GM13977 (cell line): ENCODE measurements at regions not wholly inside any gene's neighbourhood (a gene's known extent, or its start where the extent isn't known, plus 50 kb on each side); places are given as distances from the start of the nearest gene placed in this dataset.

Source experiments
- DNase-seq: peaks from one replicate; pipeline ENCODE4 v3.0.0; 2012; ENCODE audit warnings: low spot score
- in situ Hi-C: fragments of 300-500 bp; cut with MboI; formaldehyde crosslinking; loops from one replicate; pipeline ENCODE4 v1.12.0; 2022; ENCODE audit warnings: low sequenced_read_pairs, low pct_unique_long_range_greater_than_20kb, mixed read lengths, inconsistent platforms; ENCODE audit not compliant: unreplicated experiment
- TF ChIP-seq, protein P1 (sequence below): IDR thresholded peaks from 2 replicates; pipeline ENCODE4 v1.5.1; 2012; ENCODE audit warnings: mild to moderate bottlenecking, control low read depth; ENCODE audit not compliant: insufficient read depth; ENCODE audit errors: extremely low read depth, missing control alignments

DNA sequence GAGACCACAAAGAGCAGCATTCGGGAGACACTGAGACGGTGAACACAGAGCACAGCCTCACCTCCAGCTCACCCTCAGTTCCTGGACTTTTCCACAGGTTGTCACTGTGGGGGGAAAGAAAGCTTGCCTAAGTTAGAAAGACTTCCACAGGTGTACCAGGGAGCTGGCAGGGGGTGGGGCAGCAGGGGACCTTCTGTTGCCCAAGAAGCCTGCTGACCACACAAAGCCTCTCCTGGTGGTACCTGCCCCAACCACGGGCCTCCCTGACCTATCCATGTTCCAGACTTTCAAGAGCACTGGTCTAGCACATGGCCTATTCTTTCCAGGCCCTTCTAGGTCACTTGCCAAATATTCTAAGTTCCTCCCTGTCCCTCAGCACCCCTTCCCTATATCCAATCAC is 550.8 kb downstream of the BNC2 start:
- DNase-seq = no peak
- TF ChIP-seq, protein P1, sequence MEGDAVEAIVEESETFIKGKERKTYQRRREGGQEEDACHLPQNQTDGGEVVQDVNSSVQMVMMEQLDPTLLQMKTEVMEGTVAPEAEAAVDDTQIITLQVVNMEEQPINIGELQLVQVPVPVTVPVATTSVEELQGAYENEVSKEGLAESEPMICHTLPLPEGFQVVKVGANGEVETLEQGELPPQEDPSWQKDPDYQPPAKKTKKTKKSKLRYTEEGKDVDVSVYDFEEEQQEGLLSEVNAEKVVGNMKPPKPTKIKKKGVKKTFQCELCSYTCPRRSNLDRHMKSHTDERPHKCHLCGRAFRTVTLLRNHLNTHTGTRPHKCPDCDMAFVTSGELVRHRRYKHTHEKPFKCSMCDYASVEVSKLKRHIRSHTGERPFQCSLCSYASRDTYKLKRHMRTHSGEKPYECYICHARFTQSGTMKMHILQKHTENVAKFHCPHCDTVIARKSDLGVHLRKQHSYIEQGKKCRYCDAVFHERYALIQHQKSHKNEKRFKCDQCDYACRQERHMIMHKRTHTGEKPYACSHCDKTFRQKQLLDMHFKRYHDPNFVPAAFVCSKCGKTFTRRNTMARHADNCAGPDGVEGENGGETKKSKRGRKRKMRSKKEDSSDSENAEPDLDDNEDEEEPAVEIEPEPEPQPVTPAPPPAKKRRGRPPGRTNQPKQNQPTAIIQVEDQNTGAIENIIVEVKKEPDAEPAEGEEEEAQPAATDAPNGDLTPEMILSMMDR = no peak
- in situ Hi-C loops = no loop called here

GRCh38 chr9:16320338-16320902 is 550.0 kb downstream of the BNC2 start:
- in situ Hi-C loops = no loop called here

DNA sequence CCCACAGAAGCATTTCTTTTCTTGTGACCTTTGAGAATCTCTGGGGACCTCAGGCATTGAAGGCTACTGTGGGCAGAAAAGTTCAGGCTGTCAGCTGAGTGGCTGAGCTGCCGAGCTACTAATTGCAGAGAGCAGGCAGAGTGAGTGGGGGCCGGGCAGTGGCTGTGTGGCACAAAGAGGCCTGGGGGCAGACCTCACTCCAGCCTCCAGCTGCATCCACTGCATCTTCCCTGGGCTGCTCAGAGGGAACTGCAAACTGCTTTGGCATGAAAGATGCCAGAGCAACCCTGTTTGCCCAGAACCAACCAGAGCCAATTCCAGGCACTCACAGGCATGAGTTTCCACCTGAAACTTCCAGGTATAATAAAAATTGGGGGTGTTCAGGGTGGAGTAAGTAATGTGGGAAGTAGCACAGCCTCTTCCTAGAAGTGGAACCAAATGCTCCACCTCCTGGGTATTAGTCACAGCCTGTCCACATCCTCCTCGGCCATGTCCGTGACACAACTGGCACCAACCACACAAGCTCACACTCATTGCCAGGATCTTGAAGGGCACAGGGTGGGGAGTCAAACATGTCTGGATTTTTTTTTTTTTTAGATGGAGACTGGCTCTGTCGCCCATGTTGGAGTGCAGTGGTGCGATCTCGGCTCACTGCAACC is 548.9 kb downstream of the BNC2 start:
- TF ChIP-seq, protein P1 = no peak
- in situ Hi-C loops = no loop called here
- no peak for DNase-seq

More at GRCh38 chr9:16320338-16320902, 550.0 kb downstream of the BNC2 start:
- DNase-seq = no peak
- TF ChIP-seq, protein P1 = no peak

- in situ Hi-C loops = no loop called here
- TF ChIP-seq, protein P1 = no peak
- no peak for DNase-seq
Observed at GRCh38 chr9:16322849-16323248, 547.6 kb downstream of the BNC2 start.

- in situ Hi-C loops = no loop called here
- no peak for DNase-seq
- TF ChIP-seq, protein P1 = no peak
Observed at GRCh38 chr9:16325966-16326365, 544.5 kb downstream of the BNC2 start.

DNA sequence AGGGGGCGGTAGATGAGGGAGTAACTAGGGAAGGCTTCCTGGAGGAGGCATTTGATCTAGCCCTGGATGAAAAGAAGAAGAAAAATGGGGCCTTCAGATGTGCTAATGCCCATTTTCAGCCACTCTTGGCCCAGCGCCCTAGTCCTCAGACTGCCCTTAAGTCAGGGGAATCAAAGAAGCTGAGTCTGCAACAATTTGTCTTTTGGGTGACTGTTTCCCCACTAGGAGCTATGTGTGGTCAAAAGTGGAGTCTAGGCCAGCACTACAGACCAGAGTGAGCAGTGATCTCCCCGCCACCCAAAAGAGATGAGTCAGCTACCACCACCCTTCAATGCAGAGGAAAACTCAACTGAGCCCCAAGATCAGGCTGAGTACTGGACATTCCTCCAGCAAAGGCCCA is 542.1 kb downstream of the BNC2 start:
- TF ChIP-seq, protein P1 = no peak
- in situ Hi-C loops = no loop called here

More for the DNA sequence above, 542.1 kb downstream of the BNC2 start:
- DNase-seq = no peak
